ENCODE measurements at regions not wholly inside any gene's neighbourhood (a gene's known extent, or its start where the extent isn't known, plus 50 kb on each side); places are given as distances from the start of the nearest gene placed in this dataset.

DNA sequence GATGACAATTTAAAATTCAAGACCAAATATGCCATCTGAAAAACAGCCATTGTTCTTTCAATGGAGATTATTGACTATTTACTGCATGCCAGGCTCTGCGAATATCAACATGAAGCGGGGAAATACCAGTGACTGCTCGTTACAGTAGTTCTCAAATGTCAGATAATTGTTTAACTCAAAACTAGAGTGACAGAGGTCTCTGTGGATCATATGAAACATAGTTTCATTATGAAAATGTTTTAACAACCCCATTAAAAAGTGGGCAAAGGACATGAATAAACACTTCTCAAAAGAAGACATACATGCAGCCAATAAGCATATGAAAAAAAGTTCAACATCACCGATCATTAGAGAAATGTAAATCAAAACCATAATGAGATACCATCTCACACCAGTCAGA lies 50.0 kb upstream of the GPR149 start:
- H3F3A ChIP-seq (ENCODE audit: insufficient read depth, low read length, poor library complexity, severe bottlenecking) = no peaks in the 10 kb centered on the region
- H3K9me2 ChIP-seq (ENCODE audit: insufficient read depth, low read length) = no peaks in the 10 kb centered on the region
- no peaks in the 10 kb centered on the region for H3K9me3 ChIP-seq (ENCODE audit: low read length)
- no peaks in the 10 kb centered on the region for H3K79me2 ChIP-seq (replicated peaks; ENCODE audit: insufficient read depth, low read length)
- TF ChIP-seq, protein P1, sequence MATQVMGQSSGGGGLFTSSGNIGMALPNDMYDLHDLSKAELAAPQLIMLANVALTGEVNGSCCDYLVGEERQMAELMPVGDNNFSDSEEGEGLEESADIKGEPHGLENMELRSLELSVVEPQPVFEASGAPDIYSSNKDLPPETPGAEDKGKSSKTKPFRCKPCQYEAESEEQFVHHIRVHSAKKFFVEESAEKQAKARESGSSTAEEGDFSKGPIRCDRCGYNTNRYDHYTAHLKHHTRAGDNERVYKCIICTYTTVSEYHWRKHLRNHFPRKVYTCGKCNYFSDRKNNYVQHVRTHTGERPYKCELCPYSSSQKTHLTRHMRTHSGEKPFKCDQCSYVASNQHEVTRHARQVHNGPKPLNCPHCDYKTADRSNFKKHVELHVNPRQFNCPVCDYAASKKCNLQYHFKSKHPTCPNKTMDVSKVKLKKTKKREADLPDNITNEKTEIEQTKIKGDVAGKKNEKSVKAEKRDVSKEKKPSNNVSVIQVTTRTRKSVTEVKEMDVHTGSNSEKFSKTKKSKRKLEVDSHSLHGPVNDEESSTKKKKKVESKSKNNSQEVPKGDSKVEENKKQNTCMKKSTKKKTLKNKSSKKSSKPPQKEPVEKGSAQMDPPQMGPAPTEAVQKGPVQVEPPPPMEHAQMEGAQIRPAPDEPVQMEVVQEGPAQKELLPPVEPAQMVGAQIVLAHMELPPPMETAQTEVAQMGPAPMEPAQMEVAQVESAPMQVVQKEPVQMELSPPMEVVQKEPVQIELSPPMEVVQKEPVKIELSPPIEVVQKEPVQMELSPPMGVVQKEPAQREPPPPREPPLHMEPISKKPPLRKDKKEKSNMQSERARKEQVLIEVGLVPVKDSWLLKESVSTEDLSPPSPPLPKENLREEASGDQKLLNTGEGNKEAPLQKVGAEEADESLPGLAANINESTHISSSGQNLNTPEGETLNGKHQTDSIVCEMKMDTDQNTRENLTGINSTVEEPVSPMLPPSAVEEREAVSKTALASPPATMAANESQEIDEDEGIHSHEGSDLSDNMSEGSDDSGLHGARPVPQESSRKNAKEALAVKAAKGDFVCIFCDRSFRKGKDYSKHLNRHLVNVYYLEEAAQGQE (IDR thresholded peaks at IDR 0.05; ENCODE audit: borderline replicate concordance) = no peak
- TF ChIP-seq EP300 (conservative IDR thresholded peaks at IDR 0.05; ENCODE audit: poor library complexity, severe bottlenecking) = no peak
- TF ChIP-seq MXI1 (conservative IDR thresholded peaks at IDR 0.05; ENCODE audit: poor library complexity, severe bottlenecking) = no peak
- TF ChIP-seq POLR2AphosphoS5 (IDR thresholded peaks at IDR 0.05) = no peak
- no peak for TF ChIP-seq TAF1 (IDR thresholded peaks at IDR 0.05; ENCODE audit: low read depth)
- no peak for TF ChIP-seq RAD21 (conservative IDR thresholded peaks at IDR 0.05)
- TF ChIP-seq, protein P2, sequence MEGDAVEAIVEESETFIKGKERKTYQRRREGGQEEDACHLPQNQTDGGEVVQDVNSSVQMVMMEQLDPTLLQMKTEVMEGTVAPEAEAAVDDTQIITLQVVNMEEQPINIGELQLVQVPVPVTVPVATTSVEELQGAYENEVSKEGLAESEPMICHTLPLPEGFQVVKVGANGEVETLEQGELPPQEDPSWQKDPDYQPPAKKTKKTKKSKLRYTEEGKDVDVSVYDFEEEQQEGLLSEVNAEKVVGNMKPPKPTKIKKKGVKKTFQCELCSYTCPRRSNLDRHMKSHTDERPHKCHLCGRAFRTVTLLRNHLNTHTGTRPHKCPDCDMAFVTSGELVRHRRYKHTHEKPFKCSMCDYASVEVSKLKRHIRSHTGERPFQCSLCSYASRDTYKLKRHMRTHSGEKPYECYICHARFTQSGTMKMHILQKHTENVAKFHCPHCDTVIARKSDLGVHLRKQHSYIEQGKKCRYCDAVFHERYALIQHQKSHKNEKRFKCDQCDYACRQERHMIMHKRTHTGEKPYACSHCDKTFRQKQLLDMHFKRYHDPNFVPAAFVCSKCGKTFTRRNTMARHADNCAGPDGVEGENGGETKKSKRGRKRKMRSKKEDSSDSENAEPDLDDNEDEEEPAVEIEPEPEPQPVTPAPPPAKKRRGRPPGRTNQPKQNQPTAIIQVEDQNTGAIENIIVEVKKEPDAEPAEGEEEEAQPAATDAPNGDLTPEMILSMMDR (IDR thresholded peaks at IDR 0.05; ENCODE audit: poor library complexity, severe bottlenecking) = no peak
- TF ChIP-seq SMC3 (conservative IDR thresholded peaks at IDR 0.05; ENCODE audit: poor library complexity) = no peak
- TF ChIP-seq EZH2 (IDR thresholded peaks at IDR 0.05; ENCODE audit: borderline replicate concordance, insufficient read depth, low read length, poor library complexity, severe bottlenecking) = no peak
- H3K4me3 ChIP-seq (ENCODE audit: low read length) = no peak overlapping the region
- no peak overlapping the region for H3K4me2 ChIP-seq (ENCODE audit: low read length)
- H3K9ac ChIP-seq (ENCODE audit: low read length) = no peak overlapping the region
- H2AFZ ChIP-seq (ENCODE audit: low read depth, low read length) = no peak overlapping the region
- no peaks in the 10 kb centered on the region for H4K20me1 ChIP-seq (ENCODE audit: insufficient read depth)
- no peak overlapping the region for H3K27ac ChIP-seq (ENCODE audit: low read length)
- H3K27me3 ChIP-seq (ENCODE audit: insufficient read depth, low read depth, low read length) = no peaks in the 10 kb centered on the region
- H3K36me3 ChIP-seq (ENCODE audit: insufficient read depth, low read length) = no peaks in the 10 kb centered on the region

Small RNA genes in the stretch of these regions (small RNA-seq; reads per million reads assigned to genes)
- 0 reads per million in 3 experiments for gene DYNLL1P5

Measured in neural cell (in vitro differentiated cells).